ENCODE measurements at regions not wholly inside any gene's neighbourhood (a gene's known extent, or its start where the extent isn't known, plus 50 kb on each side); places are given as distances from the start of the nearest gene placed in this dataset.

DNA sequence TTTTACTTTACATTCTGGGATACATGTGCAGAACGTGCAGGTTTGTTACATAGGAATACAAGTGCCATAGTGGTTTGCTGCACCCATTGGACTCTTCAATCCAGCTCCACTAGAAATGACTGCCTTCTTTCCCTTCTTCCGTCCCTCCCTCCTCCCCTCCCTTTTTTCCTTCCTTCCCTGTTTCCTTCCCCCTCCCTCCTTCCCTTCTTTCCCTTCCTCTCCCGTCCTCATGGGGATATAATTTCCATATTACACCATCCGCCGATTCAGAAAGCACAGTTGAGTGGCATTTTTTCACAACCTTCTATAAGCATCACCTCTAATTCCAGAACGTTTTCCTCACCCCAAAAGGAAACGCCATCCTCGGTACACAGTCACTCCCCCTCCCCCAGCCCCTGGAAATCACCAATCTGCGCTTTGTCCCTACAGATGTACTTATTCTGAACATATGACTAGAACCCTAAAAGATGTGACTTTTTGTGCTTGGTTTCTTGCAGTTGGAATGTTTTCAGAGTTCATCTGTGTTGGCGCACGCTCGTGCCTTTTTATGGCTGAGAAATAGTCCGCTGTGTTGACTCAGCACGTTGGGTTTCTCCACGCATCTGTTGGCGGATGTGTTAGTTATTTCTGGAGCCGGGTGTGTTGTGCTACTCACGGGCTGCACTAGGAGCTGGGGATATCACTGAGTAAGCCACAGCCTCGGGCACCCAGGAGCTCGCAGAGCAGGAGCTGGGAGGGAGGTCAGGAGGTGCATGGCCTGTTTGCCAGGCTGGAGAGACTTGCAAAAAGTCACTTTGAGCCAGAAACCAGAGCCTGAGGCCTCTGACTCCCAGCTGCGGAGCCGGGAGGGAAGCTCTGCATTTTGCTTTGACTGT lies 336.4 kb downstream of the SEC14L1 start:
- no peak for TF ChIP-seq JUND (IDR thresholded peaks at IDR 0.05; ENCODE audit: low read depth)
- peak; percentile 58 to 72 for DNase-seq (ENCODE audit: low read depth in 1 of 2, low spot score in 1 of 2)
- in situ Hi-C loops (cut with HindIII; ENCODE audit: low pct_unique_long_range_greater_than_20kb, low sequenced_read_pairs) = no loop called here

DNA sequence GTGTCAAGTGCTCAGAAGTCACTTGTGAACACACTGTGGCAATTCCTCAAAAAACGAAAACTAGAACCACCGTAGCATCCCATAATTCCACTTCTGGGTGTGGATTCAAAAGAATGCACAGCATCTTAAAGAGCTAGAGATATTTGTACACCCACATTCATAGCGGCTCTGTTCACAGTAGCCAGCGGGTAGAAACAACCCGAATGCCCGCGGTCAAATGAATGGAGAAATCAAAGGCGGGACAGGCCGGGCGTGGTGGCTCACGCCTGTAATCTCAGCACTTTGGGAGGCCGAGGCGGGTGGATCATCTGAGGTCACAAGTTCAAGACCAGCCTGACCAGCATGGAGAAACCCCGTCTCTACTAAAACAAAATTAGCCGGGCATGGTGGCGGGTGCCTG lies 337.5 kb downstream of the SEC14L1 start:
- in situ Hi-C loops (cut with HindIII; ENCODE audit: low pct_unique_long_range_greater_than_20kb, low sequenced_read_pairs) = no loop called here
- TF ChIP-seq JUND (IDR thresholded peaks at IDR 0.05; ENCODE audit: low read depth) = no peak
- DNase-seq (ENCODE audit: low read depth in 1 of 2, low spot score in 1 of 2) = no peak

DNA sequence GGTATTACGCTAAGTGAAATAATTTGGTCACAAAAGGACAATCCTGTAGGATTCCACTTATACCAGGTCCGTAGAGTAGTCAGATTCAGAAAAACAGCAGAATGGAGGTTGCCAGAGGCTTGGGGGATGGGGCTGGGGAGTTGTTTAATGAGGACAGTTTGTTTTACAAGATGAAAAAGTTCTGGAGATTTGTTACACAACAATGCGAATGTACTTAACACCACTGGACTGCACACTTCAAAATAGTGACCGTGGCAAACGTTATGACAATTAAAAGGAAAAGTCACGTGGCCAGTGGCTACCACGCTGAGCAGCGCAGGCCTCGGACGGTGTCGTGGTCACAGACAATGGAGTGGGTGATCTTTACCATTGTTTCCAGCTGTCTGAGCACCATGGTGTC lies 338.1 kb downstream of the SEC14L1 start:
- no peak for TF ChIP-seq JUND (IDR thresholded peaks at IDR 0.05; ENCODE audit: low read depth)
- DNase-seq (ENCODE audit: low read depth in 1 of 2, low spot score in 1 of 2) = no peak
- in situ Hi-C loops (cut with HindIII; ENCODE audit: low pct_unique_long_range_greater_than_20kb, low sequenced_read_pairs) = no loop called here

DNA sequence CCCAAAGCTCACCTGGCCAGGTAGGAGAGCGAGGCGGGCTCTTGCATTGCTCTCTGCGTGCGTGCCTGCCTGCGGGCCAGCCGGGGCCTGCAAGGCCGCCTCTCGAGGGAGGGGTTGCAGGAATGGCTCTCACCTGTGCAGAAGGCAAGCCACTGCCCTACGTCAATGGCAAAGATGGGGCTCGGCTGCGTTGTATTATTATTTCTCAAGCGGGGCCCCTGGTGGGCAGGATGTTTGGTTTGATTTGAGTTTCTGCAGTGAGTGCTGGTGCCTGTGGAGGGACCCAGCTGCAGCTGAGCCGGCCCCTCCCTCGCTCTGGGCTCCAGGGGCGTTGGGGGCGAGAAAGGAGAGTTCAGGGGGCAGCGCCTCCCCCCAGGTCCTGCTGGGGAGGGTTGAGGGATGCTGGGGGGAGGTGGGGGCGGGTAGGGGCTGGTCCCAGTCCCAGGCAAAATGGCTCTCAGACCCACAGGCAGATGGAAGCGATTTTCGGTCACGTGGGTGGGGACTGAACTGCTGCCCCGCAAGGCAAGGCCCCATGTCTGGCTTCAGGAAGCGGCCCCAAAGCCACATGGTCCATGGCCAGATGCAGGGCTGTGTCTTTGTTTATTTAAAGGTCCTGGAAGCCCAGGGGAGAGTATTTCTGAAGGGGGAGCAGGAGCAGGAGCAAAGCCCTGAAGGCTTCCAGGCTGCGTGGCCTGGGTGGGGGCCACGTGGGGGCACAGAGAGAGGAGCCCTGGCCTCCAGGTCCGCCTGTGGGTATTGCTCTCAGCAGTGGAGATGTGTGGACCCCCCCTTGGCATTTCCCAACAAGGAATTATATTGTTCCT lies 338.8 kb downstream of the SEC14L1 start:
- in situ Hi-C loops (cut with HindIII; ENCODE audit: low pct_unique_long_range_greater_than_20kb, low sequenced_read_pairs) = no loop called here
- TF ChIP-seq JUND (IDR thresholded peaks at IDR 0.05; ENCODE audit: low read depth) = no peak
- no peak for DNase-seq (ENCODE audit: low read depth in 1 of 2, low spot score in 1 of 2)

DNA sequence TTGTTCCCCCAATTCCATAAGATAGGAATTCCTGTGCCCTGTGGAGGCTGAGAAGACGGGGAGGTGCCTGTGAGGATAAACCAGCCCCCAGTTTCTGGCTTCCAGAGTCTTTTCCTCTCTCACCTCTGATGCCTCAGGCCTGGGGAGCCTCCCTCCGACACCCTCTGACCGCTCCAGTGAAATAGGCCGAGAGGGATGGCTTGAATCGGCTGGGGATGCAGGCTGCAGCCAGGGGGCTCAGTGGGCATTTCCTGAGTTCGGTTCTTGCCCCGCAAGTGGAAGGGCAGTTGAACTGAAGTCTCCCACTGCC lies 339.4 kb downstream of the SEC14L1 start:
- DNase-seq (ENCODE audit: low read depth in 1 of 2, low spot score in 1 of 2) = no peak
- in situ Hi-C loops (cut with HindIII; ENCODE audit: low pct_unique_long_range_greater_than_20kb, low sequenced_read_pairs) = no loop called here
- TF ChIP-seq JUND (IDR thresholded peaks at IDR 0.05; ENCODE audit: low read depth) = no peak

DNA sequence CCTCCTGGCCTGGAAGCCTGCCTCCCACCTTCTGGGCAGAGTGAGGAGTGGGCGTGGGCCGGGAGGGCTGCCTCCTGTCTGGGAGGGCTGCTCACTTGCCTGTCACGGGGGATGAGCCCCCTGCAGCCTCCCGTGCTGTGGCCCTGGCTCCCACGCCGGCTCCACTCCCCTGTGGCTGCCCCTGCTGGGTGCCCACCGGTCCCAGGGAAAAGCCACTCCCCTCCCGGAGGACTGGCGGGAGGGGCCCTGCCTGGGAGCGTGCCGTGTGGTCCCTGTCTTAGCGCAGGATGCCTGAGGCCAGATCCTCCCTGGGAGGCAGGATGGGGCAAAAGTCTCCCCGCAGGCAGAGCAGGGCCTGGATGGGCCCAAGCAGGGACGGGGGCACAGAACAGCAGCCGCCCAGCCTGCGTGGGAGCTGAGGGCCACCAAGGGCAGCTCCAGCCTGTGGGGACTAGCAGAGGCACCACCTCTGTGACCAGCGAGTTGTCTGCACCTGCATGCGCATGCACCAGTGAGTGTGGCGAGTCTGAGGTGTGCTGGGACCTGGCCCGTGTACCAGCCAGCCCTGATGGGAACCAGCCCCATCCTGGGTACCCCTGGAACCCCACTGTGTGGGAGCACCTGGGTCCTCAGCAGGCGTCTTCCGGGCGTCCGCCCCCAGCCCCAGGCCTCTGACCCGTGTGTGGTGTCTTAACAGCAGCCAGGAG lies 339.9 kb downstream of the SEC14L1 start:
- no peak for TF ChIP-seq JUND (IDR thresholded peaks at IDR 0.05; ENCODE audit: low read depth)
- in situ Hi-C loops (cut with HindIII; ENCODE audit: low pct_unique_long_range_greater_than_20kb, low sequenced_read_pairs) = no loop called here
- DNase-seq (ENCODE audit: low read depth in 1 of 2, low spot score in 1 of 2) = no peak

DNA sequence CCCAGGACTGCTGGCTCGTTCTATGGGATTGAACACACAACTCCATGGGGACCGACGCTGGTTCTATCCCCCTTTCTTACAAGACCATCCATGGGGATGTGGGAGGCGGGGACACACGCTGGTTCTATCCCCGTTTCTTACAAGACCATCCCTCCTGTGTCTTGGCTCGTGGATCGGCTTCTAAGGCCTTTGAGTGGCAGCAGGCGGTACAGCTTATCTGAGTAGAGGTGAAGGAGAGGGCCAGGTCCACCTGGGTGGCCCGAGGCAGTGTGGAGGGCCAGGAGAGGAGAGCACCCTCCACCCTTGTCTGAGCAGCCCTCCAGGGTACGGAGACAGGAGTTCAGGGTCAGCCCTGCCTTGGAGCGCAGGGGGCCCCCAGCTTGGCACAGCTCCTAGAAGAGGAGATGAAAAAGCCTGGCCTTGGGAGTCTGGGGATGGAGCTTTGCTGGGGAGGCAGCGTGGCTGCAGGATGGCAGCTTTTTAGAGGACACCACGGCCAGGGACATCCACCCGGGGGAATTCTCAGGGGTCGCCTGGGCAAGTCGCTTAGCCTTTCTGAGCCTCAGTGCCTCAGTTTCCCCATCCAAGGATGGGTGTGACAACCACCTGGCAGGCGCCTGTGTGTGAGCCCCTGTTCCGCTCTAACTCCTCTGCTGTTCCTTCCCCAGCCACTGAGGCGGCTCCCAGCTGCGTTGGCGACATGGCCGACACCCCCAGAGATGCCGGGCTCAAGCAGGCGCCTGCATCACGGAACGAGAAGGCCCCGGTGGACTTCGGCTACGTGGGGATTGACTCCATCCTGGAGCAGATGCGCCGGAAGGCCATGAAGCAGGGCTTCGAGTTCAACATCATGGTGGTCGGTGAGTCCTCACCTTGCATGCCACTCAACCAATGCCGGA lies 341.0 kb downstream of the SEC14L1 start:
- in situ Hi-C loops (cut with HindIII; ENCODE audit: low pct_unique_long_range_greater_than_20kb, low sequenced_read_pairs) = no loop called here
- no peak for TF ChIP-seq JUND (IDR thresholded peaks at IDR 0.05; ENCODE audit: low read depth)
- DNase-seq (ENCODE audit: low read depth in 1 of 2, low spot score in 1 of 2) = no peak

DNA sequence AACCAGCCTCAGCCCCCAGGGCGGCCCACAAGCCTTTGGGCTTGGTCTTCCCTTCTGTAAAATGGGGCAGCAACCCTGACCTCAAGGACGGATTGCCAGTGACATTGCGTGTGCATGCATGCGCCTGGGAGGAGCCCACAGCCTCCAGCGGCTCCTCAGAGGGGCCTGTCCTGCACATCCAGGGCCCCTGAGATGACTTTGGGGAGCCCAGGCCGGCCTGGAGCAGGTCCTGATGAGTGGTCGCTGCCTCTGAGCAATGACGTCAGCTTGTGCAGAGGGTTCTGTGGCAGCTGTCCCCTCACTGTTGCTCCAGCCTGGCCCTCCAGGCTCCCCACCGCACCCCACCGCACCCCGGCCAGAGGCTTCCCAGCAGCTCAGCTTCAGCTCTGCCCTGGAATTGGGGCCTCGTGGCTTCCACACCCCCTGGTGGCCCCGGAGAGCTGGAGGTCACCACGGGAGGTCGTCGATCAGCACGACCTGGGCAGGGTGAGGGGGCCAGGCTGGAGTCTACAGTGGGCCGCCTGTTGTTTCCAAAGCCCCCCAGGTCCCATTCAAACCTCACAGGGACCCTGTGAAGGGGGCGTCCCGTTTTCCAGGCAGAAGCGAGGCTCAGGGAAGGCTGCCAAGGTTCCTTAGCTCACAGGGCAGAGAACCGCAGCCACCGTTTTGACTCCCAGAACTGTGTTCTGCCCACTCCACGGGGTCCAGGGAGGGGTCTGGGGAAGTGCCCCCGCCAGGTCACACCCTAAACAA lies 341.8 kb downstream of the SEC14L1 start:
- DNase-seq (ENCODE audit: low read depth in 1 of 2, low spot score in 1 of 2) = no peak
- no peak for TF ChIP-seq JUND (IDR thresholded peaks at IDR 0.05; ENCODE audit: low read depth)
- in situ Hi-C loops (cut with HindIII; ENCODE audit: low pct_unique_long_range_greater_than_20kb, low sequenced_read_pairs) = no loop called here

DNA sequence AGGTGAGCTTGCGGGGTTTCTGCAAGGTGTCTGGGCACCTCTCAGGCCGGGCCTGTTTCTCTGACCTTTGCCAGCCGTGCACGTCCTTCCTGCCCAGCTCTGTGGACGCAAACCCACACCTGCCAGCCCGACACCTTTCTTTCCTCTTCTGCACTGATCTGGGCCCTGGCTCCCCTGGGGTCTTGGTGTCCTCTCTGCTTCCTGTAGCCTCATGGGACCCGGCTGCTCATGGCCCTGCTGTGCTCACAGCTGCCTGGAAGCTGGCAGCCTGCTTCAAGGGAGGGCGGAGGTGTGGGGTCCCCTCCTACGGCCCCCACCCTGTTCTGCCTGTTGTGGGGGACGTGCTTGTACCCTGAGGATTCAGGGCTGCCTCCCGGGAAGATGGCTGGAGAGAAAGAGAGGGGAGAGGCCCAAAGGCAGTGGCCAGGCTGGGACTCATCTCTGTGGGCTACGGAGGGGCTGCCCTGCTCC lies 342.4 kb downstream of the SEC14L1 start:
- in situ Hi-C loops (cut with HindIII; ENCODE audit: low pct_unique_long_range_greater_than_20kb, low sequenced_read_pairs) = no loop called here
- DNase-seq (ENCODE audit: low read depth in 1 of 2, low spot score in 1 of 2) = no peak
- TF ChIP-seq JUND (IDR thresholded peaks at IDR 0.05; ENCODE audit: low read depth) = no peak

DNA sequence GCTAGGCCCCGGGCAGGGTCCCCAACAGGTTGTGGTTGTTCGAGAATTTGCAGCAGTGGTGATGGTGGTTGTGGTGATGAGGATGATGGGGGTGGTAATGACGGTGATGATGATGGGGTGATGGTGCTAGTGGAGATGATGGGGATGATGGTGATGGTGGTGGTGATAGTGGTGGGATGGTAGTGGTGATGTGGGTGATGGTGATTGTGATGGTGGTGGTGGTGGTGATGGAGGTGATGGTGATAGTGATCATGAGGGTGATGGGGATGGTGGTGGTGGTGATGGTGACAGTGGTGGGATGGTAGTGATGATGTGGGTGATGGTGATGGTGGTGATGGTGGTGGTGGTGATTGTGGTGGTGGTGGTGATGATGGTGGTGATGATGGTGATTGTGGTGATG lies 343.3 kb downstream of the SEC14L1 start:
- DNase-seq (ENCODE audit: low read depth in 1 of 2, low spot score in 1 of 2) = no peak
- TF ChIP-seq JUND (IDR thresholded peaks at IDR 0.05; ENCODE audit: low read depth) = no peak
- in situ Hi-C loops (cut with HindIII; ENCODE audit: low pct_unique_long_range_greater_than_20kb, low sequenced_read_pairs) = no loop called here

DNA sequence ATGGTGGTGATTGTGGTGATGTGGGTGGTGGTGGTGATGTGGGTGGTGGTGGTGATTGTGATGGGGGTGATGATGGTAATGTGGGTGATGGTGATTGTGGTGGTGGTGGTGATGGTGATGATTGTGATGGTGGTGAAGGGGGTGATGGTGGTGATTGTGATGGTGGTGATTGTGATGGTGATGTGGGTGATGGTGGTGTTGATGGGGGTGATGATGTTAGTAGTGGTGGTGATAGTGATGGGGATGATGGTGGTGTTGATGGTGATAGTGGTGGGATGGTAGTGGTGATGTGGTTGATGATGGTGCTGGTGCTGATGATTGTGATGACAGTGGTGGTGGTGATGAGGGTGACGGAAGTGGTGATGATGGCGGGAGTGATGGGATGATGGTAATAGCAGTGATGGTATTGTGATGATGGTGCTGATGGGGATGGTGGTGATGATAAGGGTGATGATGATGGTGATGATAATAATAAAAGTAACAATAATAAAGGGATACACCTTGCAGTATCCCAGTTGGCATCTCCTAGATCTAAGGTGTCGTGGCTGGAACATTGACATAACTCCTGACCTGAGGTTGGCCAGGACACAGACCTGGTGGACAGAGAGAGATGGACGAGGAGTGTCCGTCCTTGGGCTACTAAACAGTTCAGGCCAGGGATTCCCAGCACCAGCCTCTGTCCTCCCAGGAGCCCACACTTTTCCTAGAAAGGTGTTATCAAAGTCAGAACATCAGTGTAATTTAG lies 344.5 kb downstream of the SEC14L1 start:
- in situ Hi-C loops (cut with HindIII; ENCODE audit: low pct_unique_long_range_greater_than_20kb, low sequenced_read_pairs) = no loop called here
- no peak for TF ChIP-seq JUND (IDR thresholded peaks at IDR 0.05; ENCODE audit: low read depth)
- no peak for DNase-seq (ENCODE audit: low read depth in 1 of 2, low spot score in 1 of 2)

Measured in T47D (cell line).